H1 (cell line): ENCODE measurements at regions not wholly inside any gene's neighbourhood (a gene's known extent, or its start where the extent isn't known, plus 50 kb on each side); places are given as distances from the start of the nearest gene placed in this dataset.

ENCODE experiments used
- CTCF ChIP-seq, 3 experiments: IDR thresholded peaks; 1 replicate in 2 of 3; 2 replicates in 1 of 3; pipeline versions ENCODE4 v1.5.1 to v1.6.1; 2011; ENCODE audit warnings: low read length in 3 of 3, mild to moderate bottlenecking in 3 of 3, inconsistent platforms in 2 of 3, low read depth in 1 of 3, moderate library complexity in 1 of 3; ENCODE audit not compliant: insufficient read depth in 1 of 3; ENCODE audit errors: control extremely low read depth in 1 of 3
- HDAC2 ChIP-seq, 2 experiments: fragments of 300-600 bp in 1 of 2; sonication (generic) in 1 of 2; IDR thresholded peaks; 2 replicates each; pipeline ENCODE4 v1.6.1; 2011 to 2012; ENCODE audit warnings: low read depth in 2 of 2, low read length in 2 of 2, mild to moderate bottlenecking in 2 of 2, moderate library complexity in 2 of 2, borderline replicate concordance in 1 of 2, inconsistent platforms in 1 of 2
- POLR2A ChIP-seq, 2 experiments: IDR thresholded peaks; 1 replicate in 1 of 2; 2 replicates in 1 of 2; pipeline ENCODE4 v1.6.1; 2011; ENCODE audit warnings: low read depth in 2 of 2, low read length in 2 of 2, mild to moderate bottlenecking in 2 of 2; ENCODE audit errors: control extremely low read depth in 1 of 2
- TAF1 ChIP-seq: IDR thresholded peaks from 2 replicates; pipeline ENCODE4 v1.6.1; 2011; ENCODE audit warnings: mild to moderate bottlenecking, low read depth, low read length

GRCh38 chr17:22441776-22442175, 749.5 kb downstream of the KCNJ18 start (continued):
- TF ChIP-seq TAF1 (no peak), POLR2A (IDR thresholded peaks at IDR 0.05; ENCODE audit: control extremely low read depth in 1 of 2, low read depth in 2 of 2, low read length in 2 of 2) (no peak), CTCF (IDR thresholded peaks at IDR 0.05; ENCODE audit: control extremely low read depth in 1 of 3, insufficient read depth in 1 of 3, low read depth in 1 of 3, low read length in 3 of 3) (no peak), HDAC2 (IDR thresholded peaks at IDR 0.05; ENCODE audit: borderline replicate concordance in 1 of 2, low read depth in 2 of 2, low read length in 2 of 2) (no peak)
- TF ChIP-seq, all 59 proteins: peak for 0
